ENCODE measurements at regions not wholly inside any gene's neighbourhood (a gene's known extent, or its start where the extent isn't known, plus 50 kb on each side); places are given as distances from the start of the nearest gene placed in this dataset.

DNA sequence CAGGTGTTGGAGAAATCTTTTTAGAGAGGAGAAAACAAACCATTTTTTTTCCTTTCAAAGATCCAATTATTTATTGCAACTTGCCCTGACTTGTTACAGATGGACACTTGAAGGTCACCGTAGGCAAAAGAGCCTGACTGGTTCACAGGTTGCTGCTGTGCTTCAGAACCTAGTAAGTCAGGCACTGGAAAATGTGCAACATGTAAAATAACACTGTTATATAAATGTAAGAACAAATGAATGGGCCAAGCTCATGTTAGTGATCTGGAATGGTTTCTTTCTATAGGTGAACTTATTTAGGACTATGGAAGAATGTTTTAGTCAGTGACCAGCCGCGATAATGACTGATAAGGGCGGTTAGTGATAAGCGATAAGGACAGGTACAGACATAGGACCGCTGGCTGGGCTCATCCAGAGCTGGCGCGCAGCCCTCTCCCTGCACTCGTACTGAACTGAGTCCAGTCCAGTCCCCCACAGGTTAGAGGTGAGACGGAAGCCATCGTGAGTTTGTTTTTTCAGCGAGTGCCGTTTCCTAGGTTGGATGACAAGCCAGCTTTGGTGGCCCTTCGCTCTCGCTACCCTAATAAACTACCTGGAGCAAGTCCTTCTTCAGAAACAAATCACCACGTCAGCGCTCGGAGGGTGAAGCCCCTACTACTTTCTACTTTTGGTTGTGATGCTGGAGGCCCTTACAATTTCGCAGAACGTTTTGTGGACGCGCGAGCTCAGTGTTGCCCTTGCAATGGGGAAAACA is 94.4 kb upstream of the PRDM1 start:
- TF ChIP-seq ZFP30 (CRISPR knock-in tag; IDR thresholded peaks at IDR 0.05) (no peak), SNAI2 (CRISPR knock-in tag; IDR thresholded peaks at IDR 0.05) (no peak), BACH2 (CRISPR knock-in tag; IDR thresholded peaks at IDR 0.05; ENCODE audit: borderline replicate concordance) (no peak), GLIS3 (CRISPR knock-in tag; IDR thresholded peaks at IDR 0.05) (no peak), ZNF565 (CRISPR knock-in tag; conservative IDR thresholded peaks at IDR 0.05; ENCODE audit: low read depth) (no peak), TOX (CRISPR knock-in tag; IDR thresholded peaks at IDR 0.05; ENCODE audit: borderline replicate concordance) (no peak), ZFP3 (CRISPR knock-in tag; IDR thresholded peaks at IDR 0.05) (no peak), CSDC2 (CRISPR knock-in tag; IDR thresholded peaks at IDR 0.05) (no peak), ESRRG (CRISPR knock-in tag; IDR thresholded peaks at IDR 0.05) (no peak)
- TF ChIP-seq, protein P1, sequence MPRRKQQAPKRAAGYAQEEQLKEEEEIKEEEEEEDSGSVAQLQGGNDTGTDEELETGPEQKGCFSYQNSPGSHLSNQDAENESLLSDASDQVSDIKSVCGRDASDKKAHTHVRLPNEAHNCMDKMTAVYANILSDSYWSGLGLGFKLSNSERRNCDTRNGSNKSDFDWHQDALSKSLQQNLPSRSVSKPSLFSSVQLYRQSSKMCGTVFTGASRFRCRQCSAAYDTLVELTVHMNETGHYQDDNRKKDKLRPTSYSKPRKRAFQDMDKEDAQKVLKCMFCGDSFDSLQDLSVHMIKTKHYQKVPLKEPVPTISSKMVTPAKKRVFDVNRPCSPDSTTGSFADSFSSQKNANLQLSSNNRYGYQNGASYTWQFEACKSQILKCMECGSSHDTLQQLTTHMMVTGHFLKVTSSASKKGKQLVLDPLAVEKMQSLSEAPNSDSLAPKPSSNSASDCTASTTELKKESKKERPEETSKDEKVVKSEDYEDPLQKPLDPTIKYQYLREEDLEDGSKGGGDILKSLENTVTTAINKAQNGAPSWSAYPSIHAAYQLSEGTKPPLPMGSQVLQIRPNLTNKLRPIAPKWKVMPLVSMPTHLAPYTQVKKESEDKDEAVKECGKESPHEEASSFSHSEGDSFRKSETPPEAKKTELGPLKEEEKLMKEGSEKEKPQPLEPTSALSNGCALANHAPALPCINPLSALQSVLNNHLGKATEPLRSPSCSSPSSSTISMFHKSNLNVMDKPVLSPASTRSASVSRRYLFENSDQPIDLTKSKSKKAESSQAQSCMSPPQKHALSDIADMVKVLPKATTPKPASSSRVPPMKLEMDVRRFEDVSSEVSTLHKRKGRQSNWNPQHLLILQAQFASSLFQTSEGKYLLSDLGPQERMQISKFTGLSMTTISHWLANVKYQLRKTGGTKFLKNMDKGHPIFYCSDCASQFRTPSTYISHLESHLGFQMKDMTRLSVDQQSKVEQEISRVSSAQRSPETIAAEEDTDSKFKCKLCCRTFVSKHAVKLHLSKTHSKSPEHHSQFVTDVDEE (CRISPR knock-in tag; IDR thresholded peaks at IDR 0.05), result no peak
- ATAC-seq, result peak; percentile 10; the same call in 2 of the 3 replicates

- no peak for ATAC-seq
- TF ChIP-seq ZFP3 (CRISPR knock-in tag; IDR thresholded peaks at IDR 0.05) (no peak), ZNF565 (CRISPR knock-in tag; conservative IDR thresholded peaks at IDR 0.05; ENCODE audit: low read depth) (no peak), TCF4 (CRISPR knock-in tag; IDR thresholded peaks at IDR 0.05; ENCODE audit: borderline replicate concordance) (no peak)
- TF ChIP-seq, protein P2, sequence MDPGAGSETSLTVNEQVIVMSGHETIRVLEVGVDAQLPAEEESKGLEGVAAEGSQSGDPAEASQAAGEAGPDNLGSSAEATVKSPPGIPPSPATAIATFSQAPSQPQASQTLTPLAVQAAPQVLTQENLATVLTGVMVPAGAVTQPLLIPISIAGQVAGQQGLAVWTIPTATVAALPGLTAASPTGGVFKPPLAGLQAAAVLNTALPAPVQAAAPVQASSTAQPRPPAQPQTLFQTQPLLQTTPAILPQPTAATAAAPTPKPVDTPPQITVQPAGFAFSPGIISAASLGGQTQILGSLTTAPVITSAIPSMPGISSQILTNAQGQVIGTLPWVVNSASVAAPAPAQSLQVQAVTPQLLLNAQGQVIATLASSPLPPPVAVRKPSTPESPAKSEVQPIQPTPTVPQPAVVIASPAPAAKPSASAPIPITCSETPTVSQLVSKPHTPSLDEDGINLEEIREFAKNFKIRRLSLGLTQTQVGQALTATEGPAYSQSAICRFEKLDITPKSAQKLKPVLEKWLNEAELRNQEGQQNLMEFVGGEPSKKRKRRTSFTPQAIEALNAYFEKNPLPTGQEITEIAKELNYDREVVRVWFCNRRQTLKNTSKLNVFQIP (CRISPR knock-in tag; IDR thresholded peaks at IDR 0.05; ENCODE audit: borderline replicate concordance, low read depth), result no peak
Measured at GRCh38 chr6:105990151-105990550, 96.0 kb upstream of the PRDM1 start.

DNA sequence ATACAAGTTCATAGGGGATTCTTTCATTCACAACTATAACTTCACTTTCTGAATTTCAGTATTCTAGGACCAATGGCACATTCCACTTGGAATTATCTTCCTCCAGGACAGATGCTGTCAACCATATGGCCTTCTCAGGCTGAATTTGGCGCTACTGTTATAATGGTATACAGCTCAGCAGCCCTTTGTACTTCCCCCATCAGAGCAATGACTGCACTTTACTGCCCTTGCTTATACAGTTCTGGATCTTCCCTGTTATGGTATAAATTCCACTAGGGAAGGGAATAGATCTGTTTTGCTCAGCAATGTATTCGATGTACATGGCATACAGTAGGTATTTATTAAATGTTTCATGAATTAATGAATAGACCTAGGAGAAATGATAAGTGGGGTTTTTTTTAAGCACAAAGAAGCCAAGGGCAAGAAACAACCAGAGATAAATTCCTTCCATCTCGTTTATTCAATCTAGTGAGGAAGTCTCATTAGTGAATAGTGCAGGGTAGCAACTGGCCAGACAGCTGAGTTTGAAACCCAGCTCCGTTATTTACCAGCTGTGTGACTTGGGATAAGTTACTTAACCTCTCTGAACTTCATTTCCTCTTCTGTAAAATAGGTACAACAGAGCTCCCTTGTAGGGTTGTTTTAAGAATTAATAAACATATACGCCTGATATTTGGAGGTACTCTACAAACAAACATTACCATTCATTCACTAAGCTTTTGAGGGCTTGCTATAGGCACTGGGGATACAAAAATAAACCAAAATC is 97.1 kb upstream of the PRDM1 start:
- ATAC-seq, result no peak
- TF ChIP-seq PPARA (CRISPR knock-in tag; IDR thresholded peaks at IDR 0.05; ENCODE audit: borderline replicate concordance), result no peak

- ATAC-seq, result no peak
- TF ChIP-seq ZC3H10 (CRISPR knock-in tag; IDR thresholded peaks at IDR 0.05), result no peak
- TF ChIP-seq TOX (CRISPR knock-in tag; IDR thresholded peaks at IDR 0.05; ENCODE audit: borderline replicate concordance), result no peak
- TF ChIP-seq SNAI2 (CRISPR knock-in tag; IDR thresholded peaks at IDR 0.05), result no peak
- no peak for TF ChIP-seq ISL1 (CRISPR knock-in tag; IDR thresholded peaks at IDR 0.05)
- TF ChIP-seq CSRNP3 (CRISPR knock-in tag; IDR thresholded peaks at IDR 0.05), result no peak
- TF ChIP-seq, protein P2 (CRISPR knock-in tag; IDR thresholded peaks at IDR 0.05; ENCODE audit: borderline replicate concordance, low read depth), result no peak
- no peak for TF ChIP-seq ZFP3 (CRISPR knock-in tag; IDR thresholded peaks at IDR 0.05)
- no peak for TF ChIP-seq CSDC2 (CRISPR knock-in tag; IDR thresholded peaks at IDR 0.05)
Measured at GRCh38 chr6:105988321-105988720, 97.8 kb upstream of the PRDM1 start.

DNA sequence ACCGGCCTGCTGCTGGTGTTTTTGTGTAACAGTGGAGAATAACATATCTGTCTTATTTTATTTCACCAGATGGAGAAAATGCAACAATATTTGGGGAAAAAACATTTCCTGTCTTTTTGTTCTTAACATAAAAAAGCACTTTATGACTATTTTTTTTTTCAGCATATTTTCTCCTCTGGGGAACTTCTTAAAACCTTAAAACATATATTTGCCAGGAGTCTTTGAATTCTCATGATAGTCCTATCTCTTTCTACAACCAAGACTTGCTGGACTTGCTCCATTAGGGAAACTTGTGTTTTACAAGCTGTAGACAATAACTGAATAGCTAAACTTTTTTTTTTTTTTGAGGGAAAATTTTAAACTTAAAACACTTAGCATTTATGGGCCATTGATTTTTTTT is 98.6 kb upstream of the PRDM1 start:
- no peak for ATAC-seq
- TF ChIP-seq BACH2 (CRISPR knock-in tag; IDR thresholded peaks at IDR 0.05; ENCODE audit: borderline replicate concordance) (no peak), CREB5 (CRISPR knock-in tag; IDR thresholded peaks at IDR 0.05; ENCODE audit: low read depth) (no peak), TCF4 (CRISPR knock-in tag; IDR thresholded peaks at IDR 0.05; ENCODE audit: borderline replicate concordance) (no peak), PPARA (CRISPR knock-in tag; IDR thresholded peaks at IDR 0.05; ENCODE audit: borderline replicate concordance) (no peak), ISL1 (CRISPR knock-in tag; IDR thresholded peaks at IDR 0.05) (no peak)
- TF ChIP-seq, protein P2 (CRISPR knock-in tag; IDR thresholded peaks at IDR 0.05; ENCODE audit: borderline replicate concordance, low read depth), result no peak
- TF ChIP-seq, protein P1 (CRISPR knock-in tag; IDR thresholded peaks at IDR 0.05), result no peak

Data from SK-N-SH treated with all-trans-retinoic acid at 6 μM for 48 hours (cell line).